Muscle layer of duodenum (tissue), 2 donors: ENCODE measurements at regions not wholly inside any gene's neighbourhood (a gene's known extent, or its start where the extent isn't known, plus 50 kb on each side); places are given as distances from the start of the nearest gene placed in this dataset.

Experiments used
- H3K27ac ChIP-seq: one replicate; pipeline ENCODE4 v1.7.0; 2013; ENCODE audit warnings: mild to moderate bottlenecking, low read length
- H3K27me3 ChIP-seq: one replicate; pipeline ENCODE4 v1.7.0; 2013; ENCODE audit warnings: low read depth, mild to moderate bottlenecking, control low read depth, low read length
- H3K36me3 ChIP-seq, 2 donors: one replicate each; pipeline ENCODE4 v1.7.0; 2013; ENCODE audit warnings: low read length in 2 of 2, control low read depth in 1 of 2, mild to moderate bottlenecking in 1 of 2; ENCODE audit not compliant: insufficient read depth in 2 of 2, control insufficient read depth in 1 of 2
- H3K4me1 ChIP-seq, 2 donors: one replicate each; pipeline ENCODE4 v1.7.0; 2013; ENCODE audit warnings: low read length in 2 of 2, mild to moderate bottlenecking in 2 of 2, control low read depth in 1 of 2, moderate library complexity in 1 of 2; ENCODE audit not compliant: insufficient read depth in 2 of 2, control insufficient read depth in 1 of 2
- H3K4me3 ChIP-seq, 2 donors: one replicate each; pipeline ENCODE4 v1.7.0; 2013; ENCODE audit warnings: low read length in 2 of 2, low read depth in 1 of 2, mild to moderate bottlenecking in 1 of 2
- H3K9me3 ChIP-seq, 2 donors: one replicate each; pipeline ENCODE4 v1.7.0; 2013; ENCODE audit warnings: low read length in 2 of 2, control low read depth in 1 of 2, mild to moderate bottlenecking in 1 of 2; ENCODE audit not compliant: control insufficient read depth in 1 of 2
- donor health status: healthy.

GRCh38 chr10:128263891-128264688 is 137.9 kb upstream of the MKI67 start:
- H3K9me3 ChIP-seq, result peaks cover 0 to 7% of the 10 kb centered on the region in 2 donors
- H3K27me3 ChIP-seq, result peaks cover 4% of the 10 kb centered on the region
- H3K27ac ChIP-seq, result no peak overlapping the region
- no peaks in the 10 kb centered on the region for H3K36me3 ChIP-seq
- no peak overlapping the region for H3K4me3 ChIP-seq
- H3K4me1 ChIP-seq, result no peaks in the 10 kb centered on the region

- peaks cover 4% of the 10 kb centered on the region for H3K27me3 ChIP-seq
- H3K4me3 ChIP-seq, result no peak overlapping the region
- no peaks in the 10 kb centered on the region for H3K36me3 ChIP-seq
- peaks cover 0 to 2% of the 10 kb centered on the region in 2 donors for H3K9me3 ChIP-seq
- H3K4me1 ChIP-seq, result no peaks in the 10 kb centered on the region
- no peak overlapping the region for H3K27ac ChIP-seq
Measured at GRCh38 chr10:128265596-128265995, 139.4 kb upstream of the MKI67 start.

GRCh38 chr10:128267581-128267980 is 141.4 kb upstream of the MKI67 start:
- Histone ChIP-seq H3K9me3 (no peaks in the 10 kb centered on the region), H3K27ac (no peak overlapping the region), H3K36me3 (no peaks in the 10 kb centered on the region), H3K27me3 (peaks cover 4% of the 10 kb centered on the region), H3K4me1 (no peaks in the 10 kb centered on the region), H3K4me3 (no peak overlapping the region)

DNA sequence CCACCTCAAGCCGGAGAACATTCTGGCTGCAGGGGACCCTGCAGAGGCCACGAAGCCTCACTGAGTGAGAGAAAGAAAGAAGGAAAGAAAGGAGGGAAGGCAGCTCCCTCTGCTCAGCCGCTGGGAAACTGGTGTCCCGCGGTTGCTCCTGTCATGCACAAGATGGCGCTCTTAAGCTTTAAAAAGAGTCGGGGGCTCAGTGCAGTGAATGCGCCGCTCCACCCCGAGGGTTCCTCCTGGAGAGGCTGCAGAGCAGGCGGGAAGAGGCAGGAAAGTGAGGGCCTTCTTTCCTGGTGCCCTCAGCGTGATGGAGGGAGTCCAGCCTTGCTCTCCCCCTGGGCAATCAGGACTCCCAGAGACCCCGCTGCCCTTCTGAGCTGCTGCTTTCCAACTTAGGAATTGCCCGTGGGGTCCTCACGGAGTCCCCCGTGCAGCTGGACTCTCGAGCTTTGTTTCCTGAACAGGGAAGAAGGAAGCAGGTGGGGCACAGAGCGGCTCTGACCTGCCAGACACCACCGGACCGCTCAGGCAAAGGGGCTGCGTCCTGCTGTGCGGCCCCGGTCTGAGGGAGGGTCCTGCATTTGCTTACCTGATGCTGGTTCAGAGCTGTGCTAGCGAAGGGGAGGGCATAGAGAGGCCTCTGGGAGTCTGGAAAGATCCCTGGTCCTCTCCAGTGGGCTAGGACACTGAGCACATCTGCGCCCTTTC is 141.9 kb upstream of the MKI67 start:
- no peaks in the 10 kb centered on the region for H3K36me3 ChIP-seq
- no peaks in the 10 kb centered on the region for H3K9me3 ChIP-seq
- H3K27me3 ChIP-seq, result peaks cover 4% of the 10 kb centered on the region
- no peak overlapping the region for H3K27ac ChIP-seq
- no peak overlapping the region for H3K4me3 ChIP-seq
- no peaks in the 10 kb centered on the region for H3K4me1 ChIP-seq

DNA sequence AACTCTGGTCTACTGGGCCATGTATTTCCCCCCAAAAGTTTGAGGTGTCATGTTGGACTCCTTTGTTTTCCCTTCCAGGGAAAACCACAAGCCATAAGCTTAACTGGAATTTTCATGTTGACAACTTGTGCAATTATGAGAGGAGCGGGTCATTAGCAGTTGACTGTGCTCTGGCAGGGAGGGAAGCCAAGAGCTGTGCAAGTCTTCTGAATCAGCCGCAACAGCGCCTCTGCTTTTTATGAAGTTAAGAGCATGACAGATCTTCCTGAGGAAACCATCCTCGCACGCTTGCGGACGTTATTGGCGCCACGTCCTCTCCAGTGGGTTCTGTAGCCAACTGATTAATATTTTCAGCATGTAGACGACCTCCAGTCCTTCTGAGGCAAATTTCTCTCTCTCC is 148.7 kb upstream of the MKI67 start:
- H3K27ac ChIP-seq, result no peak overlapping the region
- H3K27me3 ChIP-seq, result peaks cover 3% of the 10 kb centered on the region
- H3K36me3 ChIP-seq, result no peaks in the 10 kb centered on the region
- H3K9me3 ChIP-seq, result no peaks in the 10 kb centered on the region
- H3K4me3 ChIP-seq, result no peak overlapping the region
- no peaks in the 10 kb centered on the region for H3K4me1 ChIP-seq

DNA sequence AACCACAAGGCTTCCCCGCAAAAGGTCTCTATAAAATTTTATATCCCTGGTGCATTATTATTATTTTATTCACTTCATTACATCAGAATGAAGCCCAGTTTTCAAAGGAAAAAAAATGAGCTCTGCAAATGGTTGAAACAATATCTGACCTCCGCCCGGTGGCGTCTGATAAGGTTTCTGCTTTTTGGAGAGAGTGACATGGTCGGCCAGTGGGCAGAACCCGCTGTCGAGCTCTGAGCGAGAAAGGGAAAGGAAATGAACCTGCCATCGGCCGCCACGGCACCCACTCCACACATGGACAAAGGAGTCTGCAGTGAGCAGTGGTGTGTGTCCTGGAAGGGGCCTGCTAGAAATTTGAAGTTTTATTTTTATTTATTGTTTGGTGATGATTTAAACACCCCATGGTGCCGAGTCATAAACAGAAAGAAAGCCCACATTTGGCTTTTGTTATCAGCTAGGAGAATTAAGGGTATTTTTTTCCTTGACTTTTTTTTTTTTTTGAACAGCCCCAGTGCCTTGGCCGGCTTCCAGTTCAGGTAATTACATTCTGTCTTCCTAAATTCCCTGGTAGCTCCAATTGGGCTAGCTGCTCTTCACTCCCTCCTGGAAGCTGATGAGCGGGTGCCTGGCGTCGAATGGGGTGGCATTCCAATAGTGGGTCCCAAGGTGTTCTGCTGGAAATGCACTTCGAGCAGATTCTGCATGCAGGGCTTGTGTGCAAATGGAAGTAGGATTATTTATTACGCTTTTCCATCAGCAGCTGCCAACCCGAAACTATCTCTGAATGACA is 149.4 kb upstream of the MKI67 start:
- no peak overlapping the region for H3K27ac ChIP-seq
- H3K4me1 ChIP-seq, result no peaks in the 10 kb centered on the region
- no peak overlapping the region for H3K4me3 ChIP-seq
- peaks cover 3% of the 10 kb centered on the region for H3K27me3 ChIP-seq
- no peaks in the 10 kb centered on the region for H3K36me3 ChIP-seq
- H3K9me3 ChIP-seq, result no peaks in the 10 kb centered on the region

DNA sequence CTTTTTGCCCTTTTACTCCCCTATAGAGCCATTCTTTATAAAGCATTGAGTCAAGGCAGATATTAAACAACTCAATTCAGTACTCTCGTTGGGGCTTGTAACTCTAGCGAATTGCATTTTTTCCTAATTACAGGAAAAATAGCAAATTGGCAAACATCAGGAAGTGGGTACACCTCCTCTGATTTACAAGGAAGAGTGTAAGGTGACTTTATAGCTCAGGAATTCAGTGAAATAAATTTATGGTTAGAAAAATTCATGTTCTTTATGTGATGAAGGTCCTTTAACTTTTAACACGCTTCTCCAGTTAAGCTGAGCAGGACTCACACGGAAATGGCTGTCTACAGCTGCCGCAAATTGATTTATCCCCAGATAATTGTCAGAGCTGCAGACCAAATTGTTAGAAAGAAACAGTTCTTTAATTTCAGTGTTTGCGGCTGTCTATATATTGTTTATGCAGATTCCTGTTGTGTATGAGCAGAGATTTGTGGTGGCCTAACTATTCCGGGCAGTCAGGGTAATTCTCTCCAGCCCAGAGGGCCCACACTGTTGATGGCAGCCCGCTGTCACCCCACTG is 151.1 kb upstream of the MKI67 start:
- H3K36me3 ChIP-seq, result no peaks in the 10 kb centered on the region
- no peaks in the 10 kb centered on the region for H3K9me3 ChIP-seq
- H3K27me3 ChIP-seq, result peaks cover 3% of the 10 kb centered on the region
- H3K4me1 ChIP-seq, result no peaks in the 10 kb centered on the region
- no peak overlapping the region for H3K4me3 ChIP-seq
- H3K27ac ChIP-seq, result no peak overlapping the region

GRCh38 chr10:128278362-128278761 is 152.1 kb upstream of the MKI67 start:
- no peak overlapping the region for H3K27ac ChIP-seq
- no peaks in the 10 kb centered on the region for H3K9me3 ChIP-seq
- H3K4me1 ChIP-seq, result no peaks in the 10 kb centered on the region
- peaks cover 3% of the 10 kb centered on the region for H3K27me3 ChIP-seq
- H3K4me3 ChIP-seq, result no peak overlapping the region
- H3K36me3 ChIP-seq, result no peaks in the 10 kb centered on the region

DNA sequence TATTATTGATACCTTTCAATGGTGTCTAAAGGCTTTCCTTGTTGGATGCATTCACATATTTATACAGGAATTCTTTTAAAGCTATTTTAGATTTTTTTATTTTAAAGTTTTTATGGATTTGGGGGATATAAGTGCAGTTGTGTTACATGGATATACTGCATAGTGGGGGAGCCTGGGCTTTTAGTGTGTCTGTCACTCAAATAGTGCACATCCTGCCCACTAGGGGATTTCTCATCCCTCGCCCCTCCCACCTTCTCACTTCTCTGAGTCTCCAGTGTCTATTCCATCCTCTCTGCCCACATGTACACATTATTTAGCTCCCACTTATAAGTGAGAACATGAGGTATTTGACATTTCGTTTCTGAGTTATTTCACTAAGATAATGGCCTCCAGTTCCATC is 154.0 kb upstream of the MKI67 start:
- Histone ChIP-seq H3K27me3 (peaks cover 3% of the 10 kb centered on the region), H3K4me1 (no peaks in the 10 kb centered on the region), H3K9me3 (no peaks in the 10 kb centered on the region), H3K36me3 (no peaks in the 10 kb centered on the region), H3K4me3 (no peak overlapping the region), H3K27ac (no peak overlapping the region)

GRCh38 chr10:128281343-128281742 is 155.1 kb upstream of the MKI67 start:
- Histone ChIP-seq H3K27ac (no peak overlapping the region), H3K27me3 (peaks cover 9% of the 10 kb centered on the region), H3K9me3 (no peaks in the 10 kb centered on the region), H3K36me3 (no peaks in the 10 kb centered on the region), H3K4me1 (no peaks in the 10 kb centered on the region), H3K4me3 (no peak overlapping the region)

GRCh38 chr10:128281861-128282260 is 155.6 kb upstream of the MKI67 start:
- H3K4me1 ChIP-seq, result no peaks in the 10 kb centered on the region
- H3K27me3 ChIP-seq, result peaks cover 11% of the 10 kb centered on the region
- H3K27ac ChIP-seq, result no peak overlapping the region
- no peaks in the 10 kb centered on the region for H3K36me3 ChIP-seq
- H3K9me3 ChIP-seq, result no peaks in the 10 kb centered on the region
- no peak overlapping the region for H3K4me3 ChIP-seq
